ENCODE measurements at regions not wholly inside any gene's neighbourhood (a gene's known extent, or its start where the extent isn't known, plus 50 kb on each side); places are given as distances from the start of the nearest gene placed in this dataset.

GRCh38 chr12:92493816-92494215, 209.0 kb upstream of the PLEKHG7 start:
- Histone ChIP-seq H3K4me3 (ENCODE audit: low read length in 3 of 3) (no peak overlapping the region), H3K36me3 (ENCODE audit: control insufficient read depth in 3 of 3, insufficient read depth in 3 of 3, low read length in 3 of 3) (no peaks in the 10 kb centered on the region), H3K4me1 (ENCODE audit: control insufficient read depth in 3 of 3, insufficient read depth in 3 of 3, low read length in 3 of 3) (no peaks in the 10 kb centered on the region), H3K9ac (ENCODE audit: low read depth in 1 of 3, low read length in 3 of 3) (no peak overlapping the region), H3K27me3 (ENCODE audit: control insufficient read depth in 3 of 3, insufficient read depth in 3 of 3, low read length in 3 of 3) (no peaks in the 10 kb centered on the region), H3K9me3 (ENCODE audit: control insufficient read depth in 3 of 3, low read length in 3 of 3) (no peaks in the 10 kb centered on the region), H3K27ac (ENCODE audit: low read depth, low read length) (no peak overlapping the region)

GRCh38 chr12:92492995-92493394, 209.8 kb upstream of the PLEKHG7 start:
- no peaks in the 10 kb centered on the region for H3K36me3 ChIP-seq (ENCODE audit: control insufficient read depth in 3 of 3, insufficient read depth in 3 of 3, low read length in 3 of 3)

GRCh38 chr12:92492291-92492690, 210.5 kb upstream of the PLEKHG7 start:
- H3K4me1 ChIP-seq (ENCODE audit: control insufficient read depth in 3 of 3, insufficient read depth in 3 of 3, low read length in 3 of 3) = no peaks in the 10 kb centered on the region
- H3K27me3 ChIP-seq (ENCODE audit: control insufficient read depth in 3 of 3, insufficient read depth in 3 of 3, low read length in 3 of 3) = no peaks in the 10 kb centered on the region
- H3K4me3 ChIP-seq (ENCODE audit: low read length in 3 of 3) = no peak overlapping the region
- H3K9me3 ChIP-seq (ENCODE audit: control insufficient read depth in 3 of 3, low read length in 3 of 3) = no peaks in the 10 kb centered on the region
- no peak overlapping the region for H3K9ac ChIP-seq (ENCODE audit: low read depth in 1 of 3, low read length in 3 of 3)
- no peak overlapping the region for H3K27ac ChIP-seq (ENCODE audit: low read depth, low read length)
- H3K36me3 ChIP-seq (ENCODE audit: control insufficient read depth in 3 of 3, insufficient read depth in 3 of 3, low read length in 3 of 3) = no peaks in the 10 kb centered on the region

More at GRCh38 chr12:92492995-92493394, 209.8 kb upstream of the PLEKHG7 start:
- H3K4me1 ChIP-seq (ENCODE audit: control insufficient read depth in 3 of 3, insufficient read depth in 3 of 3, low read length in 3 of 3) = no peaks in the 10 kb centered on the region
- no peaks in the 10 kb centered on the region for H3K27me3 ChIP-seq (ENCODE audit: control insufficient read depth in 3 of 3, insufficient read depth in 3 of 3, low read length in 3 of 3)
- H3K9ac ChIP-seq (ENCODE audit: low read depth in 1 of 3, low read length in 3 of 3) = no peak overlapping the region
- no peak overlapping the region for H3K4me3 ChIP-seq (ENCODE audit: low read length in 3 of 3)
- H3K27ac ChIP-seq (ENCODE audit: low read depth, low read length) = no peak overlapping the region
- no peaks in the 10 kb centered on the region for H3K9me3 ChIP-seq (ENCODE audit: control insufficient read depth in 3 of 3, low read length in 3 of 3)

- H3K9me3 ChIP-seq (ENCODE audit: control insufficient read depth in 3 of 3, low read length in 3 of 3) = no peaks in the 10 kb centered on the region
- no peaks in the 10 kb centered on the region for H3K27me3 ChIP-seq (ENCODE audit: control insufficient read depth in 3 of 3, insufficient read depth in 3 of 3, low read length in 3 of 3)
- no peaks in the 10 kb centered on the region for H3K36me3 ChIP-seq (ENCODE audit: control insufficient read depth in 3 of 3, insufficient read depth in 3 of 3, low read length in 3 of 3)
- no peaks in the 10 kb centered on the region for H3K4me1 ChIP-seq (ENCODE audit: control insufficient read depth in 3 of 3, insufficient read depth in 3 of 3, low read length in 3 of 3)
- no peak overlapping the region for H3K4me3 ChIP-seq (ENCODE audit: low read length in 3 of 3)
- no peak overlapping the region for H3K27ac ChIP-seq (ENCODE audit: low read depth, low read length)
- H3K9ac ChIP-seq (ENCODE audit: low read depth in 1 of 3, low read length in 3 of 3) = no peak overlapping the region
These were observed 213.0 kb upstream of the PLEKHG7 start for GRCh38 chr12:92489781-92490180.

- H3K27me3 ChIP-seq (ENCODE audit: control insufficient read depth in 3 of 3, insufficient read depth in 3 of 3, low read length in 3 of 3) = no peaks in the 10 kb centered on the region
- H3K4me3 ChIP-seq (ENCODE audit: low read length in 3 of 3) = no peak overlapping the region
- no peaks in the 10 kb centered on the region for H3K36me3 ChIP-seq (ENCODE audit: control insufficient read depth in 3 of 3, insufficient read depth in 3 of 3, low read length in 3 of 3)
- no peaks in the 10 kb centered on the region for H3K4me1 ChIP-seq (ENCODE audit: control insufficient read depth in 3 of 3, insufficient read depth in 3 of 3, low read length in 3 of 3)
- H3K27ac ChIP-seq (ENCODE audit: low read depth, low read length) = no peak overlapping the region
- no peaks in the 10 kb centered on the region for H3K9me3 ChIP-seq (ENCODE audit: control insufficient read depth in 3 of 3, low read length in 3 of 3)
- no peak overlapping the region for H3K9ac ChIP-seq (ENCODE audit: low read depth in 1 of 3, low read length in 3 of 3)
These were observed 214.1 kb upstream of the PLEKHG7 start for GRCh38 chr12:92488735-92489134.

GRCh38 chr12:92487138-92487485, 215.7 kb upstream of the PLEKHG7 start:
- no peak overlapping the region for H3K4me3 ChIP-seq (ENCODE audit: low read length in 3 of 3)
- H3K27ac ChIP-seq (ENCODE audit: low read depth, low read length) = no peak overlapping the region
- H3K9ac ChIP-seq (ENCODE audit: low read depth in 1 of 3, low read length in 3 of 3) = no peak overlapping the region
- no peaks in the 10 kb centered on the region for H3K36me3 ChIP-seq (ENCODE audit: control insufficient read depth in 3 of 3, insufficient read depth in 3 of 3, low read length in 3 of 3)
- H3K27me3 ChIP-seq (ENCODE audit: control insufficient read depth in 3 of 3, insufficient read depth in 3 of 3, low read length in 3 of 3) = no peaks in the 10 kb centered on the region
- H3K9me3 ChIP-seq (ENCODE audit: control insufficient read depth in 3 of 3, low read length in 3 of 3) = no peaks in the 10 kb centered on the region
- no peaks in the 10 kb centered on the region for H3K4me1 ChIP-seq (ENCODE audit: control insufficient read depth in 3 of 3, insufficient read depth in 3 of 3, low read length in 3 of 3)

- H3K36me3 ChIP-seq (ENCODE audit: control insufficient read depth in 3 of 3, insufficient read depth in 3 of 3, low read length in 3 of 3) = no peaks in the 10 kb centered on the region
- H3K9me3 ChIP-seq (ENCODE audit: control insufficient read depth in 3 of 3, low read length in 3 of 3) = no peaks in the 10 kb centered on the region
- no peaks in the 10 kb centered on the region for H3K4me1 ChIP-seq (ENCODE audit: control insufficient read depth in 3 of 3, insufficient read depth in 3 of 3, low read length in 3 of 3)
- H3K27ac ChIP-seq (ENCODE audit: low read depth, low read length) = no peak overlapping the region
- no peaks in the 10 kb centered on the region for H3K27me3 ChIP-seq (ENCODE audit: control insufficient read depth in 3 of 3, insufficient read depth in 3 of 3, low read length in 3 of 3)
- no peak overlapping the region for H3K4me3 ChIP-seq (ENCODE audit: low read length in 3 of 3)
- H3K9ac ChIP-seq (ENCODE audit: low read depth in 1 of 3, low read length in 3 of 3) = no peak overlapping the region
These were observed 216.2 kb upstream of the PLEKHG7 start for GRCh38 chr12:92486443-92487137.

GRCh38 chr12:92485351-92486348, 217.1 kb upstream of the PLEKHG7 start:
- Histone ChIP-seq H3K4me3 (ENCODE audit: low read length in 3 of 3) (no peak overlapping the region), H3K4me1 (ENCODE audit: control insufficient read depth in 3 of 3, insufficient read depth in 3 of 3, low read length in 3 of 3) (no peaks in the 10 kb centered on the region), H3K36me3 (ENCODE audit: control insufficient read depth in 3 of 3, insufficient read depth in 3 of 3, low read length in 3 of 3) (no peaks in the 10 kb centered on the region), H3K27ac (ENCODE audit: low read depth, low read length) (peak overlapping the region; percentile 36), H3K9me3 (ENCODE audit: control insufficient read depth in 3 of 3, low read length in 3 of 3) (no peaks in the 10 kb centered on the region), H3K27me3 (ENCODE audit: control insufficient read depth in 3 of 3, insufficient read depth in 3 of 3, low read length in 3 of 3) (no peaks in the 10 kb centered on the region), H3K9ac (ENCODE audit: low read depth in 1 of 3, low read length in 3 of 3) (no peak overlapping the region)

- H3K36me3 ChIP-seq (ENCODE audit: control insufficient read depth in 3 of 3, insufficient read depth in 3 of 3, low read length in 3 of 3) = no peaks in the 10 kb centered on the region
- no peaks in the 10 kb centered on the region for H3K27me3 ChIP-seq (ENCODE audit: control insufficient read depth in 3 of 3, insufficient read depth in 3 of 3, low read length in 3 of 3)
- H3K4me3 ChIP-seq (ENCODE audit: low read length in 3 of 3) = no peak overlapping the region
- H3K27ac ChIP-seq (ENCODE audit: low read depth, low read length) = no peak overlapping the region
- H3K9me3 ChIP-seq (ENCODE audit: control insufficient read depth in 3 of 3, low read length in 3 of 3) = no peaks in the 10 kb centered on the region
- H3K9ac ChIP-seq (ENCODE audit: low read depth in 1 of 3, low read length in 3 of 3) = no peak overlapping the region
- H3K4me1 ChIP-seq (ENCODE audit: control insufficient read depth in 3 of 3, insufficient read depth in 3 of 3, low read length in 3 of 3) = no peaks in the 10 kb centered on the region
These were observed 220.2 kb upstream of the PLEKHG7 start for GRCh38 chr12:92482599-92482998.

GRCh38 chr12:92481066-92481465, 221.7 kb upstream of the PLEKHG7 start:
- H3K36me3 ChIP-seq (ENCODE audit: control insufficient read depth in 3 of 3, insufficient read depth in 3 of 3, low read length in 3 of 3) = no peaks in the 10 kb centered on the region
- H3K27ac ChIP-seq (ENCODE audit: low read depth, low read length) = no peak overlapping the region
- no peak overlapping the region for H3K9ac ChIP-seq (ENCODE audit: low read depth in 1 of 3, low read length in 3 of 3)

More at GRCh38 chr12:92481066-92481465, 221.7 kb upstream of the PLEKHG7 start:
- H3K4me1 ChIP-seq (ENCODE audit: control insufficient read depth in 3 of 3, insufficient read depth in 3 of 3, low read length in 3 of 3) = no peaks in the 10 kb centered on the region
- H3K4me3 ChIP-seq (ENCODE audit: low read length in 3 of 3) = no peak overlapping the region
- H3K27me3 ChIP-seq (ENCODE audit: control insufficient read depth in 3 of 3, insufficient read depth in 3 of 3, low read length in 3 of 3) = no peaks in the 10 kb centered on the region
- H3K9me3 ChIP-seq (ENCODE audit: control insufficient read depth in 3 of 3, low read length in 3 of 3) = no peaks in the 10 kb centered on the region
